ENCODE measurements at regions not wholly inside any gene's neighbourhood (a gene's known extent, or its start where the extent isn't known, plus 50 kb on each side); places are given as distances from the start of the nearest gene placed in this dataset.

DNA sequence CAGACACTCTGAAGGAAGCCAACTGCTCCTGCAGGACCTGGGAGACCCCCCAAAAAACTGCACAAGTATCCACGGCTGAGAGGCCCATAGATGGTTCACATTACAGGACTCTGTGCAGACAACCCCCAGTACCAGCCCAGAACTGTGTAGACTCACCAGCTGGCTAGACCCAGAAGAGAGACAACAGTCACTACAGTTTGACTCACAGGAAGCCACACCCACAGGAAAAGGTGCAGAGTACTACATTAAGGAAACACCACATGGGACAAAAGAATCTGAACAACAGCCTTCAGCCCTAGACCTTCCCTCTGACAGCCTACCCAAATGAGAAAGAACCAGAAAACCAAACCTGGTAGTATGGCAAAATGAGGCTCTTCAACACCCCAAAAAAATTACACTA, 281.2 kb upstream of the RGMB start:
- Mint-ChIP-seq H3K9me3 (ENCODE audit: unreplicated experiment) (peaks cover 7% of the 10 kb centered on the region), H3K27ac (ENCODE audit: low read depth, unreplicated experiment) (no peak overlapping the region), H3K4me3 (ENCODE audit: unreplicated experiment) (no peak overlapping the region), H3K27me3 (ENCODE audit: insufficient read depth, unreplicated experiment) (no peaks in the 10 kb centered on the region), H3K36me3 (ENCODE audit: insufficient read depth, unreplicated experiment) (no peaks in the 10 kb centered on the region), H3K4me1 (ENCODE audit: insufficient read depth, unreplicated experiment) (peaks cover 9% of the 10 kb centered on the region)
- ChIA-PET POLR2A (no interaction called here), CTCF (interaction anchor here (0.6 kb wide), 1 partner anchor 10 kb away, joined by 3 read pairs; no protein-coding TSS in a partner anchor)
- peak; percentile 40 for DNase-seq (ENCODE audit: unreplicated experiment)
- TF ChIP-seq, protein P1, sequence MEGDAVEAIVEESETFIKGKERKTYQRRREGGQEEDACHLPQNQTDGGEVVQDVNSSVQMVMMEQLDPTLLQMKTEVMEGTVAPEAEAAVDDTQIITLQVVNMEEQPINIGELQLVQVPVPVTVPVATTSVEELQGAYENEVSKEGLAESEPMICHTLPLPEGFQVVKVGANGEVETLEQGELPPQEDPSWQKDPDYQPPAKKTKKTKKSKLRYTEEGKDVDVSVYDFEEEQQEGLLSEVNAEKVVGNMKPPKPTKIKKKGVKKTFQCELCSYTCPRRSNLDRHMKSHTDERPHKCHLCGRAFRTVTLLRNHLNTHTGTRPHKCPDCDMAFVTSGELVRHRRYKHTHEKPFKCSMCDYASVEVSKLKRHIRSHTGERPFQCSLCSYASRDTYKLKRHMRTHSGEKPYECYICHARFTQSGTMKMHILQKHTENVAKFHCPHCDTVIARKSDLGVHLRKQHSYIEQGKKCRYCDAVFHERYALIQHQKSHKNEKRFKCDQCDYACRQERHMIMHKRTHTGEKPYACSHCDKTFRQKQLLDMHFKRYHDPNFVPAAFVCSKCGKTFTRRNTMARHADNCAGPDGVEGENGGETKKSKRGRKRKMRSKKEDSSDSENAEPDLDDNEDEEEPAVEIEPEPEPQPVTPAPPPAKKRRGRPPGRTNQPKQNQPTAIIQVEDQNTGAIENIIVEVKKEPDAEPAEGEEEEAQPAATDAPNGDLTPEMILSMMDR (IDR thresholded peaks at IDR 0.05; ENCODE audit: unreplicated experiment): no peak
- no TSS peak for BruUV-seq (replicated peaks)
- intact Hi-C loops (cut with micrococcal nuclease): no loop called here

DNA sequence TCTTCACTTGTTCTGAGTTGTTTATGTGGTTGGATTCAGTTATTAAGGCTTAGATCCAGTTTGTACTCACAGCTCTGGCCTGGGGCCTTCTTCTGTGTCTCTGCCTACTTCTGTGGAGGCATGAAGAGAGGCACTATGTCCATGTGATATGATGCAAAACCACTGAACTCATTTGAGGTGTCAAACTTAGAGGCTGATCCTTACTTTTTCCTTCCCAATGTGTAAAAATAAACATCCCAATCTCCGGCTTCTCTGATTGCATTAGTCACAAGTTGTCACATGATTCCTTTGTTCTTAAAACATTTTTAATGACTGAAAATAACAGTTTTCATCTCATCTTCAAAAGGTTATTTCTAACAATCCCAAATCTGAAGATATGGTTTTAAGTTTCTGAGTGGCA, 276.0 kb upstream of the RGMB start:
- POLR2A ChIA-PET: no interaction called here

DNA sequence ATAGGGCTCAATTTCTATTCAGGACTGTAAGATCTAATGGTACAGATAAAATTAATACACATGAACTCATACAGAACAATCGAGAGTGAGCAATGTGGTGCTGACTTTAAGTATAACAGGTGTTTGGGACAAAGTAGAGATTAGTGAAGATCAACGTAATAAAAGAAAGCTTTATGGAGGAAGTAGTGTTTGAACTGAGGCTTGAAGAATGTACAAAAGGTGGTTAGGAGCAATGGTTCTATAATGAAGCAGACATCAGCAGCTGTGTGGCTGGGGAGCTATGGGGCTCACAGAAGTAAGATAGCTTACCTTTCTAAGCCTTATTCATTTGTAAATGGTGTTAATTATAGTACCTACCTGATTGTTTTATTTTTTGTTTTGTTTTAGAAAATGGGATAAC, 275.4 kb upstream of the RGMB start:
- DNase-seq (ENCODE audit: unreplicated experiment): no peak
- H3K27ac Mint-ChIP-seq (ENCODE audit: low read depth, unreplicated experiment): no peak overlapping the region
- H3K4me1 Mint-ChIP-seq (ENCODE audit: insufficient read depth, unreplicated experiment): no peaks in the 10 kb centered on the region
- no peaks in the 10 kb centered on the region for H3K36me3 Mint-ChIP-seq (ENCODE audit: insufficient read depth, unreplicated experiment)
- H3K27me3 Mint-ChIP-seq (ENCODE audit: insufficient read depth, unreplicated experiment): no peaks in the 10 kb centered on the region
- ChIA-PET POLR2A (no interaction called here), CTCF (interaction anchor here (1.4 kb wide), 1 partner anchor 270 kb away, joined by 3 read pairs; no protein-coding TSS in a partner anchor)
- intact Hi-C loops (cut with micrococcal nuclease): no loop called here
- TF ChIP-seq, protein P1 (IDR thresholded peaks at IDR 0.05; ENCODE audit: unreplicated experiment): no peak
- BruUV-seq (replicated peaks): no TSS peak
- H3K4me3 Mint-ChIP-seq (ENCODE audit: unreplicated experiment): no peak overlapping the region
- H3K9me3 Mint-ChIP-seq (ENCODE audit: unreplicated experiment): peaks cover 7% of the 10 kb centered on the region

More for the DNA sequence above, 276.0 kb upstream of the RGMB start:
- intact Hi-C loops (cut with micrococcal nuclease): no loop called here
- TF ChIP-seq, protein P1 (IDR thresholded peaks at IDR 0.05; ENCODE audit: unreplicated experiment): no peak
- H3K9me3 Mint-ChIP-seq (ENCODE audit: unreplicated experiment): peaks cover 7% of the 10 kb centered on the region
- H3K27me3 Mint-ChIP-seq (ENCODE audit: insufficient read depth, unreplicated experiment): no peaks in the 10 kb centered on the region
- CTCF ChIA-PET: no interaction called here
- H3K4me1 Mint-ChIP-seq (ENCODE audit: insufficient read depth, unreplicated experiment): peaks cover 4% of the 10 kb centered on the region
- no peak overlapping the region for H3K27ac Mint-ChIP-seq (ENCODE audit: low read depth, unreplicated experiment)
- H3K4me3 Mint-ChIP-seq (ENCODE audit: unreplicated experiment): no peak overlapping the region
- no TSS peak for BruUV-seq (replicated peaks)
- no peaks in the 10 kb centered on the region for H3K36me3 Mint-ChIP-seq (ENCODE audit: insufficient read depth, unreplicated experiment)
- no peak for DNase-seq (ENCODE audit: unreplicated experiment)

DNA sequence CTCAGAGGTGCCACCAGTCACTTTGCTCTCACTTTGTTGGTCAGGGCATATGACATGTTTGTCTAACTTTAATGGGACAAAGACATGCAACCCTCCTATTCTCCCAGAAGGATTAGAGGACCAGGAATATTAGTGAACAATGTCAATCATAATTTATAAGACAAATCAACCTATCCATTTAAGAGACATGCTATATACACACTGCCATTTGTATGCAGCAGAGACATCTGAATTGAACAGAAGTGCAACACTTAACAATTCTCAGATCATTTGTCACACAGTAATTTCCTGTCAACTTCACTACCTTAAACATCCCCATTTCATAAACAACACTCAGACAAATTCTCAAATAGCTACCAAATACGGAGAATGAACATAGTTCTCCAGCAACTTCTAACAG, 273.6 kb upstream of the RGMB start:
- intact Hi-C loops (cut with micrococcal nuclease): no loop called here
- ChIA-PET CTCF (no interaction called here), POLR2A (no interaction called here)
- no peak for DNase-seq (ENCODE audit: unreplicated experiment)
- Mint-ChIP-seq H3K4me1 (ENCODE audit: insufficient read depth, unreplicated experiment) (no peaks in the 10 kb centered on the region), H3K27ac (ENCODE audit: low read depth, unreplicated experiment) (no peak overlapping the region), H3K4me3 (ENCODE audit: unreplicated experiment) (no peak overlapping the region), H3K9me3 (ENCODE audit: unreplicated experiment) (peaks cover 1% of the 10 kb centered on the region), H3K36me3 (ENCODE audit: insufficient read depth, unreplicated experiment) (no peaks in the 10 kb centered on the region), H3K27me3 (ENCODE audit: insufficient read depth, unreplicated experiment) (no peaks in the 10 kb centered on the region)
- no TSS peak for BruUV-seq (replicated peaks)
- TF ChIP-seq, protein P1 (IDR thresholded peaks at IDR 0.05; ENCODE audit: unreplicated experiment): no peak
